Middle frontal gyrus (tissue), 1 donor: ENCODE measurements at regions not wholly inside any gene's neighbourhood (a gene's known extent, or its start where the extent isn't known, plus 50 kb on each side); places are given as distances from the start of the nearest gene placed in this dataset.

Experiments used
- DNase-seq: peaks from one replicate; pipeline ENCODE4 v3.0.0-alpha.2; 2015; ENCODE audit warnings: low spot score; ENCODE audit errors: extremely low spot score

DNA sequence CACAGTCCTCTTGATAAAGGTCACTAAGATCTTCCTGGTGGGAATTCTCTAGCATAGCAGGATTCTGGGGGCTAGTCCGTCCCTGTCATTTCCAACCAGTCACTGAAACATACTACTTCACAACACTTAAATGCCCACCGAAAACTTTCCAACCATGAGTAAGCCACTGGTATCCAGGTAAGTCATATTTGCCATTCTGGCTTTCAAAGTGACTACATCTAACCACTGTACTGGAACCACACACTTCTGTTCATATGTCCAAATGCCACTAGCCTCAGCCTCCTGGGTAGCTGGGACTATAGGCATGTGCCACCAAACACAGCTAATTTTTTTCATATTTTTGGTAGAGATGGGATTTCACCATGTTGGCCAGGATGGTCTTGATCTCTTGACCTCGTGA is 64.3 kb upstream of the VANGL1 start:
- DNase-seq: no peak

GRCh38 chr1:115575661-115576060 is 66.1 kb upstream of the VANGL1 start:
- DNase-seq: no peak

GRCh38 chr1:115572710-115573109 is 69.1 kb upstream of the VANGL1 start:
- DNase-seq: no peak

GRCh38 chr1:115567431-115567830 is 74.3 kb upstream of the VANGL1 start:
- DNase-seq: no peak

- DNase-seq: no peak
These were observed 76.0 kb upstream of the VANGL1 start for GRCh38 chr1:115565791-115566190.

DNA sequence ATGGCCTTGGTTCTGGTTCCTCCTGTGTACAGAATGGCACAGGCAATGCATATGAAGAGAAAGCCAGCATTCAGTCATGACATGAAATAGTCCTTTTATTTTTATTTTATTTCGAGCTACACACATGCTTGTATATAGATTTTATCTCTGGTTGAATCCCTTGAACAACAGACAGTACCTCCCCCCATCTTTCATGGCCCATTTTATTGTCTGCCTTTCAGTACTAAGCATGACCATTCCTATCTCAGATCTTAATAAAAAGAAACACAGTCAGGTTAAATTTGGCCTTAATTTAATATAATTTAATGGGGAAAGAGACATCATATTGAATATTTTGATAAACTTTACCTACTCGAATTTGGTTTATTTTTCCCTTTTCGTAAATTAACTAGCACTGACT is 76.4 kb upstream of the VANGL1 start:
- no peak for DNase-seq

DNA sequence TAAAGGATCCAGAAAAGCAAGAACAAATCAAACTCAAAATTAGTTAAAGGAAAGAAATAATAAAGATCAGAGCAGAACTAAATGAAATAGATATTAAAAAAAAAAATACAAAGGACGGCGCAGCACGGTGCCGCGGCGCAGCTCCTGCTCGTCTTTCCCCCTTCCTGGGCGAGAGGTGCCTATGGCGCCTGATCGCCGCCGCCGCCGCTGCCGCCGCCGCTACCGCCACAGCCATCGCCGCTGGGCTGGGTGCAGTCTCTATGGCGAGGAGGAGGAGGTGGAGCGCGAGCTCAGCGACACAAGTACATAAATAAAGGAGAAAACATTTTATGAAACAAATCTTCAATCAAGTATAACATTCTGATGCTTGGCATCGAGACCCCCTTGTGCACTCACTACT is 77.6 kb upstream of the VANGL1 start:
- DNase-seq: no peak

DNA sequence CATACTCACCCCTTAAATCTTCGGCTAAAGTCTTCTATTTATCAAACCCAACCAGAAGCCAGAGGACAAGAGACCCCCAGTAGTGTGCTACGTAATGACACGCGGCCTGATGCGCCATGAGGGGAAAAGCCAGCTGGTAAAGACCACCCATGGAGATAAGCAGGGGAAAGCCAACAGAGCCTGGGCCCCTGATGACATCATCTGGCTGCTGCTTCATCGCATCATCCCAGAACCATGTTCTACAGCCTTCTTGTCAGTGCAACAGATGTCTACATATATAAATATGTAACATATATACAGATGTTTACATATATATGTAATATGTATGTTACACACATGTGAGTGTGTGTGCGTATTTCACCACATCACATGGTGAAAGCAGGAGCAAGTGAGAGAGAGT is 81.7 kb upstream of the VANGL1 start:
- DNase-seq: no peak

DNA sequence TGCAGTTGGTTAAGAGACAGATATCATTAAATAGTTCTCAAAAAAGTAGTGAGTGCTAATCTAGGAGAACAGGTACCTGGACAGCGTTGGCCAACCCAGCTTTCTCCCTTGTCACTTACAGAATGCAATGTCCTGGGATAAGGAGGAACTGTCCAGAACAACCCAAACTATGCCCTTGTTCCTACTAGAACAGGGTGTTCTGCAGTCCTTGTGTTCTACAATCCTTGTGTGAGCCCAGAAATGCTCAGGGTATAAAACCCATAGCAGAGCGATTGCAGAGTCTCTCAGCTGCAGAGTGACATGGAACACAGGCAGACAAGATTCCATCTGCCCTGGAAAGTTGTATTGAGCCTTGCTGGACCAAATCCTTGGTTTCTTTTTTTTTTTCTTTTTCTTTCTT is 83.5 kb upstream of the VANGL1 start:
- DNase-seq: no peak

GRCh38 chr1:115557715-115558114 is 84.1 kb upstream of the VANGL1 start:
- DNase-seq: no peak

- no peak for DNase-seq
These were observed 85.5 kb upstream of the VANGL1 start for GRCh38 chr1:115556236-115556635.

DNA sequence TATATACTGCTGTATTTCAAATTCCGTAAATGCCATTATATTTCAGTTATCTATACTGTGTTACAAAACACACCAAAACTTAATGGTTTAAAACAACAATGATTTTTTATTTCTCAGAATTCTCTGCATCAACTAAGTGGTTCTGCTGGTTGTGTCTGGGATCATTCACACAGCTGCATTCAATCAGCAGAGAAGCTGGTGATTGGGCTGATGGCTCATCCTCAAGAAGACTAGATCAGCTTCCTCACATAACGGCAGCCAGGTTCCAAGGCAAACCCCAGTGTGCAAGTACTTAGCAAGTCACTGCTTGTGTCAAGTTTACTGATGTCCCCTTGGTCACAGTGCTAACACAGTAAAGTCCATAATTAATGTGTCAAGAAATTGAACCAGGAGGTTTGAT is 86.3 kb upstream of the VANGL1 start:
- no peak for DNase-seq

- no peak for DNase-seq
These were observed 94.1 kb upstream of the VANGL1 start for GRCh38 chr1:115547696-115548095.

GRCh38 chr1:115546846-115547245 is 94.9 kb upstream of the VANGL1 start:
- DNase-seq: no peak

DNA sequence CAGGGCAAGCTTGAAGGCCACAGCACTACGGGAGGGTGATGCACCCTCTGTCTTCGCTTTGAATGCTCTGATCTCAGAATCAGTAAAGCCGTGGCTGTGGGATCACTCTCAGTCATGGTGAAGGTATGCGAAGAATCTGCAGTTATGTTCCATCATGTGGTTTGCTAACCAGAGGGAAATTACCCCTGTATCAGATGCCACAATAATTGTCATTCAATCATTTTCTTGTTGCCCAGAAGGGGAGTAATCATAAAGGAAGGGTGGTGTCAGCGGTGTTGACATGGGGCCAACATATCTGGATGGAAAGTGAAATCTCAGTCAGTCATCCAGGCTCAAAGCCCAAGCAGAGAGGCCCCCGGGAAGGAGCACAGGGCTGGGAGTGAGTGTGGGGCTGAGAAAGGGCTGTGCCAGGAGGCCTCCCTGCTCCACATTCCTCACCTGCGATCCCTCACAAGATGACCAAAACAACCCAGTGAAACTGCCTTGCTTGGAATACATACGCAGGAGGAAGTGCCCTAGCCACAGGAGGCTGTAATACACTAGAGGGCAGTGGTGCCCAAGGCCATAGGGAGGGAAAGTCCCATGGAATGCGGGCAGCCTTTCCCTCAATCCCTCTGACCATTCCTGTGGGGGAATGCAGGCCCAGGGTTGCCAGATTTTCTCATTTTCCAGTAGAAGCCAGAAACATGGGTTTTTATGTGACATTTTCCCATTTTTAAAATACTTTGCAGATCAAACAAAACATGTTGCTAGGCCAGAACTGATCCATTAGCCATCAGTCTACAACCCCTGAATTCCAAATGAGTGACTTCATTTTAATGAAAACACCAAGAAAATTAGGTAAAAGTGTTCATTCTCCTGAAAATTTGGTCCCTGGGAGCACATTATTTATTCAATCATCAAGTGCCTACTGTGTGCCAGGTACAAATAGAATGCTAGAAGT is 95.7 kb upstream of the VANGL1 start:
- DNase-seq: no peak

DNA sequence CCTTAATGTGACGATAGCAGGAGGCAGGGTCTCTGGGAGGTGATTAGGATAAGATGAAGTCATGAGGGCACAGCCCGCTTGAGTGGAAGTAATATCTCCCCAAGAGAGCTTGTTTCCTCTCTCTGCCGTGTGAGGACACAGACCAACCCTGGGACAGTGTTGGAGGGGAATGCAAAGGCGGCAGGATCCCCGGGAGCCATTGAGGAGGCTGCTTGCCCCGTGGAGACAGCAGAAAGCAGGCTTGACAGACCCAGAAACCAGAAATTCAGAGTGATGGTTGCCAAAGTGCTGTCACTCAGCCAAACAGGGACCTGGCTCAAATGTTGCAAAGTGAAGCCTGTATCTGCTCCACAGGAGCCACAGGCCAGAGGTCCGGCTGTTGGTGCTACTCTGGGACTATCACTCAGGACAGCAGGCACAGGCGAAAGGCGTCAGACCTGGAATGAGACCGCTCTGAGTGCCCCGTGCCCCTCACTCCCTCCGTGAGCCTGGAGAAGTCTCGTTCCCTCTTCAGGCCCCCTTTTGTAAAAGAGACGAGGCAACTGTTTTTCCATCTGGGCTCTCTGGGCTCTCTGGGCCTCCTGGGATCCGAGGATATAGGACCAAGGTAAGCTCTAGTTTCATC is 96.6 kb upstream of the VANGL1 start:
- no peak for DNase-seq

- no peak for DNase-seq
These were observed 97.6 kb upstream of the VANGL1 start for GRCh38 chr1:115544131-115544530.

- DNase-seq: no peak
These were observed 98.5 kb upstream of the VANGL1 start for GRCh38 chr1:115543247-115543646.

- DNase-seq: no peak
These were observed 102.0 kb upstream of the VANGL1 start for GRCh38 chr1:115539736-115540135.

DNA sequence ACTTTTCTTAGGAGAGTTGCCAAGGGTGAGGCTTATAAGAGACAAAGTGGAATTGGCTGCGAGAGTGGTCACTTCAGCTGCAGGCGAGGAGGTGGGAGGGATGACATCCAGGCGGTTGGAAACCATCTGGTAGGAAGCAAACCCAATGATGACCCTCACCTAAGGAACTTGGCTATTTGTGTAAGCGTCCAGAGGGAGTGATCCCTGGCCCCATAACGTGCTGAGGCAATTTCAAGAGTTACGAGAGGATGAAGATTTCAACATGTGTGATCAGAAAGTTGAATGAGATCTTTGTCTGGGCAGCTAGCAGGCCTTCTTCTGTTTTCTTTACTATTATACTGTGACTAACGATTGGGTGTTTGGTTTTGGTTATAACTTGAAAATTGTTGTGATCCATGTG is 102.7 kb upstream of the VANGL1 start:
- no peak for DNase-seq

DNA sequence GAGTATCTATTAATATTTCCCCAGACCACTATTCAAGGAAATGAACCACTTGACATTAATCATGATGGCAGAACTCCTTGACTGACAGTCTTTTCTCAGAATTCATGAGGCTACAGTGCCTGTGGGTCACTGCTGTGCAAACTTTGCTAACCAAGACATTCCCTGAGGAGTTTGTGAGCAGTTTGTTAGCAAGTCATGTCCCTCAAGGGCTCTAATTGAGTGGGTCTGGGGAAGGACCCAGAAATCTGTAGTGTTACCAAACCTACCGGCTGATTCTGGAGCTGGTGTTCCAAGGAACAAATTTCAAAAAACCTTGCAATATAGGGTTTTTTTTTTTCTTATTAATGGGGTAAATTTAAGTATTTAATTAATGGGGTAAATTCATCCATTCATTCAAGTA is 103.2 kb upstream of the VANGL1 start:
- DNase-seq: no peak

DNA sequence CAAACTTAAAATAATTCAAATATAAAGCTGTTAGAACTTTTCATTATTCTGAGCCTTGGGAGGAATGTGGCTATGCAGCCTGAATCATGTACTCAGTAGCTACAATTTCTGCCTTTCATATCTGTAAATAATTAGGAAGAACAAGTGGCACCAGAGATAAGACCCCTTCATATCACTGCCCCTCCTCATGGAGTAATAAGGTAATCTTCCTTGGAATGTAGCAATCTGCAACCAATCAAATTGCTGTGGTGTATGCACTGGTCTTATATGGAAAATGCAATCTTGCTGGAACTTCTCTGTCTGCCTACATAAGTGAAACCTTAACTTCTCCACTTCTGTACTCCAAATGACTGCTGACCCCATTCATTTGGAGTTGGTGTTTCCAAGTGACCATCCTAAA is 104.4 kb upstream of the VANGL1 start:
- no peak for DNase-seq

- DNase-seq: no peak
These were observed 105.4 kb upstream of the VANGL1 start for GRCh38 chr1:115536279-115536816.
